Gastrocnemius medialis (tissue), 4 donors: ENCODE measurements at regions not wholly inside any gene's neighbourhood (a gene's known extent, or its start where the extent isn't known, plus 50 kb on each side); places are given as distances from the start of the nearest gene placed in this dataset.

Source experiments
- CTCF ChIP-seq, 5 experiments: fragments of 450-650 bp in 3 of 5; fragments of 200-600 bp in 2 of 5; sonication (generic) in 2 of 5; IDR thresholded peaks in 4 of 5; conservative IDR thresholded peaks in 1 of 5; 1 replicate in 4 of 5; 2 replicates in 1 of 5; pipeline ENCODE4 v1.5.1; 2016 to 2019; ENCODE audit warnings: antibody characterized with exemption in 5 of 5, mild to moderate bottlenecking in 3 of 5, moderate library complexity in 3 of 5
- POLR2A ChIP-seq, 2 donors: fragments of 450-650 bp; IDR thresholded peaks; one replicate each; pipeline ENCODE4 v1.6.1; 2017; ENCODE audit warnings: antibody characterized with exemption in 2 of 2, mild to moderate bottlenecking in 2 of 2, moderate library complexity in 2 of 2

GRCh38 chr15:85979929-85980328 is 99.7 kb upstream of the AGBL1 start:
- no peak for TF ChIP-seq CTCF (IDR thresholded peaks at IDR 0.05 in 4 of 5, conservative IDR thresholded peaks at IDR 0.05 in 1 of 5)
- TF ChIP-seq POLR2A (IDR thresholded peaks at IDR 0.05): no peak
